Caco-2 (cell line): ENCODE measurements at regions not wholly inside any gene's neighbourhood (a gene's known extent, or its start where the extent isn't known, plus 50 kb on each side); places are given as distances from the start of the nearest gene placed in this dataset.

Experiments used
- BruUV-seq: library from RNA; stranded (reverse); fragments of 400-500 nt; replicated peaks from 2 replicates; lab custom pipeline; 2021; lab: Mats Ljungman, UMichigan
- CTCF ChIA-PET: fragments of 300-600 bp; sonication (Branson Sonifier 250); formaldehyde crosslinking; loops from one replicate; lab custom pipeline; 2022; ENCODE audit warnings: antibody characterized with exemption; lab: Charles Lee
- POLR2A ChIA-PET: fragments of 300-600 bp; sonication (Branson Sonifier 250); formaldehyde crosslinking; loops from one replicate; lab custom pipeline; 2022; ENCODE audit warnings: antibody characterized with exemption; lab: Charles Lee
- DNase-seq, 2 experiments: peaks; one replicate each; pipeline versions ENCODE4 v3.0.0 to v3.0.0-alpha.2; 2020 to 2022
- H3K27me3 ChIP-seq: replicated peaks from 2 replicates; pipeline ENCODE4 v1.6.0; 2011; ENCODE audit warnings: low read length; ENCODE audit not compliant: control insufficient read depth, insufficient read depth
- H3K36me3 ChIP-seq: 2 replicates; pipeline ENCODE4 v1.5.1; 2011; ENCODE audit warnings: low read length; ENCODE audit not compliant: control insufficient read depth, insufficient read depth
- H3K4me1 ChIP-seq: fragments of 250-450 bp; sonication (Bioruptor Pico); 2 replicates; pipeline ENCODE4 v1.5.1; 2020; ENCODE audit warnings: mild to moderate bottlenecking
- H3K4me3 ChIP-seq: 2 replicates; pipeline ENCODE4 v1.5.1; 2011; ENCODE audit warnings: low read depth, mild to moderate bottlenecking, control low read depth, low read length
- H3K9me3 ChIP-seq: fragments of 250-450 bp; sonication (Bioruptor Pico); 2 replicates; pipeline ENCODE4 v1.5.1; 2020; ENCODE audit warnings: mild to moderate bottlenecking, moderate library complexity
- H3K27ac Mint-ChIP-seq: one replicate; pipeline ENCODE4 v1.8.0; 2022; ENCODE audit warnings: mixed read lengths; ENCODE audit not compliant: unreplicated experiment
- H3K27me3 Mint-ChIP-seq: one replicate; pipeline ENCODE4 v1.8.0; 2022; ENCODE audit warnings: mixed read lengths; ENCODE audit not compliant: insufficient read depth, unreplicated experiment
- H3K36me3 Mint-ChIP-seq: one replicate; pipeline ENCODE4 v1.8.0; 2022; ENCODE audit warnings: mild to moderate bottlenecking, mixed read lengths; ENCODE audit not compliant: insufficient read depth, unreplicated experiment
- H3K4me1 Mint-ChIP-seq: one replicate; pipeline ENCODE4 v1.8.0; 2022; ENCODE audit warnings: low read depth, mixed read lengths; ENCODE audit not compliant: unreplicated experiment
- H3K4me3 Mint-ChIP-seq: one replicate; pipeline ENCODE4 v1.8.0; 2022; ENCODE audit warnings: mild to moderate bottlenecking, moderate library complexity, mixed read lengths; ENCODE audit not compliant: unreplicated experiment
- H3K9me3 Mint-ChIP-seq: one replicate; pipeline ENCODE4 v1.8.0; 2022; ENCODE audit warnings: mixed read lengths; ENCODE audit not compliant: unreplicated experiment
- intact Hi-C: fragments of 100-400 bp; cut with micrococcal nuclease; formaldehyde crosslinking; loops from one replicate; pipeline ENCODE4 v1.10.0; 2022; ENCODE audit not compliant: unreplicated experiment
- TF ChIP-seq, protein P1 (sequence below), 2 experiments: fragments of 200-600 bp in 1 of 2; IDR thresholded peaks; 1 replicate in 1 of 2; 2 replicates in 1 of 2; pipeline versions ENCODE4 v1.5.1 to v1.8.0; 2011 to 2022; ENCODE audit warnings: antibody characterized with exemption in 1 of 2, control low read depth in 1 of 2, inconsistent platforms in 1 of 2, low read depth in 1 of 2, low read length in 1 of 2, mild to moderate bottlenecking in 1 of 2, moderate library complexity in 1 of 2; ENCODE audit not compliant: insufficient read depth in 1 of 2, severe bottlenecking in 1 of 2, unreplicated experiment in 1 of 2

DNA sequence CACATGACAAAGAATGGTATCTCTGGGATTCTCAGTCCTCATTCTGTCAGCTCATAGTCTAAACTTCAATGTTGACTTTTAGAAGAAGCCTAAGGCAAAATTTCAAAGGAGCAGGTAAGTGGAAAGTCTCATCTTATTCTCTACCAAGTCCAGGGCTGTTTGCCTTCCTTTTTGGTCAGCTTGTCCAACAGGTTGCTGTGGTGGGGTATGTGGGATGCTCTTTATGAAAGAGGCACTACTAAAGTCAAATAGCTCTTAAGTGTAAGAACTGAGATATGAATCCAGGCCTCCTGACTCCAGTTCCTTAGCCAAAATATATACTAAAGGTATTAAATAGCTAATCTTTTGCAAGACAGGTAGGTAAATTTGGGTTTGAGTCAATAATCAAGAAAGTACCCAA is 540.6 kb upstream of the SPRY2 start:
- Mint-ChIP-seq H3K9me3 (no peaks in the 10 kb centered on the region), H3K4me1 (no peaks in the 10 kb centered on the region), H3K27ac (no peak overlapping the region), H3K27me3 (peaks cover 14% of the 10 kb centered on the region), H3K36me3 (no peaks in the 10 kb centered on the region), H3K4me3 (no peak overlapping the region)
- BruUV-seq: no TSS peak
- TF ChIP-seq, protein P1, sequence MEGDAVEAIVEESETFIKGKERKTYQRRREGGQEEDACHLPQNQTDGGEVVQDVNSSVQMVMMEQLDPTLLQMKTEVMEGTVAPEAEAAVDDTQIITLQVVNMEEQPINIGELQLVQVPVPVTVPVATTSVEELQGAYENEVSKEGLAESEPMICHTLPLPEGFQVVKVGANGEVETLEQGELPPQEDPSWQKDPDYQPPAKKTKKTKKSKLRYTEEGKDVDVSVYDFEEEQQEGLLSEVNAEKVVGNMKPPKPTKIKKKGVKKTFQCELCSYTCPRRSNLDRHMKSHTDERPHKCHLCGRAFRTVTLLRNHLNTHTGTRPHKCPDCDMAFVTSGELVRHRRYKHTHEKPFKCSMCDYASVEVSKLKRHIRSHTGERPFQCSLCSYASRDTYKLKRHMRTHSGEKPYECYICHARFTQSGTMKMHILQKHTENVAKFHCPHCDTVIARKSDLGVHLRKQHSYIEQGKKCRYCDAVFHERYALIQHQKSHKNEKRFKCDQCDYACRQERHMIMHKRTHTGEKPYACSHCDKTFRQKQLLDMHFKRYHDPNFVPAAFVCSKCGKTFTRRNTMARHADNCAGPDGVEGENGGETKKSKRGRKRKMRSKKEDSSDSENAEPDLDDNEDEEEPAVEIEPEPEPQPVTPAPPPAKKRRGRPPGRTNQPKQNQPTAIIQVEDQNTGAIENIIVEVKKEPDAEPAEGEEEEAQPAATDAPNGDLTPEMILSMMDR (IDR thresholded peaks at IDR 0.05; ENCODE audit: insufficient read depth in 1 of 2, low read depth in 1 of 2, low read length in 1 of 2, severe bottlenecking in 1 of 2, unreplicated experiment in 1 of 2): no peak
- Histone ChIP-seq H3K36me3 (no peaks in the 10 kb centered on the region), H3K4me3 (no peak overlapping the region), H3K4me1 (peaks cover 13% of the 10 kb centered on the region), H3K9me3 (0 out of 2 replicates have a peak, but pooled peaks cover 5% of the 10 kb centered on the region), H3K27me3 (no peaks in the 10 kb centered on the region)
- POLR2A ChIA-PET: no interaction called here
- no peak for DNase-seq
- CTCF ChIA-PET: no interaction called here
- intact Hi-C loops: no loop called here

DNA sequence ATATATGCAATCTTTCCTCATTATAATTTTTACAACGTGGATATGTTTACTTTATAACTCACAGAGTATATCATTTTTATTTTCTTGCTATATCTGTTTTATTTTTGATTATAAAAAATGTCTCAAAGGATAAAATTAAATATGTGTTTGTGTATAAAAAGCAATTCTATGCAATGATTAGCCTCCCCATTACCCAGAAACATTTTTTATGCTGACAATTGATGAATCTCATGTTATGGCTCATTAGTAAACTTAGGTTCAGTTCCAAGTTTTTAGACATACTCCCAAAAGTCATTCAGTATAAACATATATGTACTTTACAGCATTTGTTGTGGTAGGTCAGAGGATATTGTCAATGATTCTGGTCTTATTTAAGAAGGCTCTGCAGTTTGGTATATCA is 540.1 kb upstream of the SPRY2 start:
- H3K4me1 ChIP-seq: peaks cover 13% of the 10 kb centered on the region
- no peak overlapping the region for H3K4me3 ChIP-seq
- intact Hi-C loops: no loop called here
- Mint-ChIP-seq H3K27ac (no peak overlapping the region), H3K4me3 (no peak overlapping the region), H3K27me3 (peaks cover 10% of the 10 kb centered on the region), H3K36me3 (no peaks in the 10 kb centered on the region), H3K9me3 (no peaks in the 10 kb centered on the region), H3K4me1 (no peaks in the 10 kb centered on the region)
- DNase-seq: no peak
- ChIA-PET CTCF (no interaction called here), POLR2A (no interaction called here)
- no peaks in the 10 kb centered on the region for H3K27me3 ChIP-seq
- TF ChIP-seq, protein P1 (IDR thresholded peaks at IDR 0.05; ENCODE audit: insufficient read depth in 1 of 2, low read depth in 1 of 2, low read length in 1 of 2, severe bottlenecking in 1 of 2, unreplicated experiment in 1 of 2): no peak
- no peaks in the 10 kb centered on the region for H3K36me3 ChIP-seq
- no TSS peak for BruUV-seq
- 0 out of 2 replicates have a peak, but pooled peaks cover 5% of the 10 kb centered on the region for H3K9me3 ChIP-seq

DNA sequence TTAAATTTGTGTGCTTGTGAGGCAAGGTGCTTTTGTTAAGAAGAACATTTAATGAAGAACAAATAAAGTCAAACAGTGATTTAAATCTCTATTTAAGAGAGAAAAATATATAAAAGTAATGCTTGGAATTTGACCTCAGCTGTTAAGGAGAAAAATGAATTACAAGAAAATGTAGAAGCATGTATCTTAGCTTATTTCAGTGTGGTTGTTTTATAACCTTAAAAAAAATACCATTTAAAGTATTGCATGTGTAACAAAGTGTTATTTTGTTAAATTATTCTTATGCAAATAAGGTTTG is 537.0 kb upstream of the SPRY2 start:
- DNase-seq: no peak
- Histone ChIP-seq H3K9me3 (0 out of 2 replicates have a peak, but pooled peaks cover 5% of the 10 kb centered on the region), H3K4me1 (peaks cover 13% of the 10 kb centered on the region), H3K4me3 (no peak overlapping the region), H3K27me3 (0 out of 2 replicates have a peak, but pooled peaks cover 2% of the 10 kb centered on the region), H3K36me3 (no peaks in the 10 kb centered on the region)
- Mint-ChIP-seq H3K27me3 (peaks cover 5% of the 10 kb centered on the region), H3K9me3 (no peaks in the 10 kb centered on the region), H3K4me3 (no peak overlapping the region), H3K4me1 (no peaks in the 10 kb centered on the region), H3K36me3 (no peaks in the 10 kb centered on the region), H3K27ac (no peak overlapping the region)
- TF ChIP-seq, protein P1 (IDR thresholded peaks at IDR 0.05; ENCODE audit: insufficient read depth in 1 of 2, low read depth in 1 of 2, low read length in 1 of 2, severe bottlenecking in 1 of 2, unreplicated experiment in 1 of 2): no peak
- ChIA-PET CTCF (no interaction called here), POLR2A (no interaction called here)
- no TSS peak for BruUV-seq
- intact Hi-C loops: no loop called here
